ENCODE measurements at regions not wholly inside any gene's neighbourhood (a gene's known extent, or its start where the extent isn't known, plus 50 kb on each side); places are given as distances from the start of the nearest gene placed in this dataset.

- no peak for DNase-seq
These were observed 104.2 kb upstream of the DRD2 start for GRCh38 chr11:113579292-113579940.

- DNase-seq, result no peak
These were observed 103.6 kb upstream of the DRD2 start for GRCh38 chr11:113578715-113579250.

- no peak for DNase-seq
These were observed 102.8 kb upstream of the DRD2 start for GRCh38 chr11:113578033-113578380.

GRCh38 chr11:113577356-113578032 is 102.3 kb upstream of the DRD2 start:
- DNase-seq, result peak; percentile 81

- no peak for DNase-seq
These were observed 99.4 kb upstream of the DRD2 start for GRCh38 chr11:113574586-113574985.

- DNase-seq, result no peak
These were observed 99.0 kb upstream of the DRD2 start for GRCh38 chr11:113574171-113574570.

- DNase-seq, result no peak
These were observed 97.0 kb upstream of the DRD2 start for GRCh38 chr11:113572136-113572735.

GRCh38 chr11:113571531-113571930 is 96.3 kb upstream of the DRD2 start:
- DNase-seq, result no peak

- no peak for DNase-seq
These were observed 95.7 kb upstream of the DRD2 start for GRCh38 chr11:113570906-113571305.

GRCh38 chr11:113569391-113569790 is 94.2 kb upstream of the DRD2 start:
- DNase-seq, result no peak

- DNase-seq, result no peak
These were observed 93.4 kb upstream of the DRD2 start for GRCh38 chr11:113568566-113568965.

- no peak for DNase-seq
These were observed 92.8 kb upstream of the DRD2 start for GRCh38 chr11:113567867-113568544.

GRCh38 chr11:113567097-113567496 is 91.9 kb upstream of the DRD2 start:
- DNase-seq, result no peak

- DNase-seq, result no peak
These were observed 89.4 kb upstream of the DRD2 start for GRCh38 chr11:113564527-113565130.

GRCh38 chr11:113563766-113564526 is 88.7 kb upstream of the DRD2 start:
- DNase-seq, result no peak

GRCh38 chr11:113562981-113563461 is 87.8 kb upstream of the DRD2 start:
- DNase-seq, result no peak

- DNase-seq, result no peak
These were observed 87.4 kb upstream of the DRD2 start for GRCh38 chr11:113562576-113562975.

GRCh38 chr11:113557926-113558325 is 82.7 kb upstream of the DRD2 start:
- no peak for DNase-seq

GRCh38 chr11:113556036-113556435 is 80.8 kb upstream of the DRD2 start:
- no peak for DNase-seq

GRCh38 chr11:113555071-113555619 is 79.9 kb upstream of the DRD2 start:
- no peak for DNase-seq

GRCh38 chr11:113554526-113554925 is 79.3 kb upstream of the DRD2 start:
- DNase-seq, result peak; percentile 12

GRCh38 chr11:113553915-113554314 is 78.7 kb upstream of the DRD2 start:
- DNase-seq, result no peak

Data from NCI-H345 (cell line).